ENCODE measurements at regions not wholly inside any gene's neighbourhood (a gene's known extent, or its start where the extent isn't known, plus 50 kb on each side); places are given as distances from the start of the nearest gene placed in this dataset.

DNA sequence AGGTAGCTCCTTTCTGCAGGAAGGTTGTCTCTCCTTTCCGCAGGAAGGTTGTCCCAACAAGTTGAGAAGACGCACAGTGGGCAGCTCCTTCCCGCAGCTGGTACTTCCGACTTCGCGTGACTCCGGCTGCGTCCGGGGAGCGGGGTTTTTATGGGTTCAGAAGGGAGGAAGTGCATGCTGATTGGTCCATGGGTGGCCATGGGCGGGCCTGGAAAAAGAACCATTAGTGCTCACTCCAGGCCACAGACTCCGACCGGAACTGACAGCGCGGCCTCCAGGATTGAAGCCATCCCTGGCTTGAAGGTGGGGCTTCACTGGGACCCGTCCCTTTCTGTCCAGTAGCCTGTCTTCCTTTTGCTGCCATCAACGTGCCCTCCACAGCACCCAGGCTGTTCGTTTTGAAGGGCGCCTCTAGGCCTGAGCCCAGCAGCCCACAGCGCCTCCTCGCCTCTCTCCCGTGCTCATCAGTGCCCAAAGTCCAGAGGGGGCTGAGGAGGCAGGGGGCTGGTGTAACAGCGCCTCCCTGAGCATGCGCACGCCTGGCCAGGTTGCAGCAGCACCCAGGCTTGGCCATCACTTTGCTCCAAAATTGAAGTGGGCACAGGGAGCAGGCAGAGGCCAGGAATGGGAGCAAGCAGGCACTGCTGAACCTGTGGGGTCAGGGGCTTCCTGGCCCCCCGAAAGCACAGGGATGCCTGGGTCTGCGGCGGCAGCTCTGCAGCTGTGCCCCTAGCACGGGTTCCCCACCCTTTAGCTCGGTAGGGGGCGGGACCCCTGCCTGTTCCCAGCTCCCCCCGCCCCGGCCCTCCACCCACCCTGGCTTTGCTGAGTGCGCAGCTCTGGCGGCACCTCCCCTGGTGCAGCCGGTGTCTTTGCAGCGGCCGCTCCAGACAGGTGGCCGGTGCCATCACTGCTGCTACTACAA is 330.6 kb upstream of the MCTP2 start:
- ChIA-PET POLR2A (no interaction called here), CTCF (ENCODE audit: low intra/inter-chr PET ratio) (no interaction called here)
- in situ Hi-C loops (cut with MboI) = no loop called here
- Histone ChIP-seq H3K9ac (ENCODE audit: insufficient read depth in 1 of 2, low read depth in 2 of 2, low read length in 2 of 2) (no peak overlapping the region), H3K9me3 (replicated peaks; ENCODE audit: control insufficient read depth, insufficient read depth, low read depth, low read length) (no peaks in the 10 kb centered on the region), H3K9me1 (ENCODE audit: control insufficient read depth, insufficient read depth, low read length) (no peaks in the 10 kb centered on the region), H3K4me1 (replicated peaks in 1 of 2; ENCODE audit: control insufficient read depth in 2 of 2, insufficient read depth in 2 of 2, low read length in 2 of 2) (no peaks in the 10 kb centered on the region), H3K36me3 (ENCODE audit: control insufficient read depth, insufficient read depth, low read length) (no peaks in the 10 kb centered on the region), H3K27ac (ENCODE audit: extremely low read depth, low read depth, low read length) (no peak overlapping the region), H3K27me3 (ENCODE audit: control insufficient read depth in 2 of 2, insufficient read depth in 2 of 2, low read length in 2 of 2) (no peaks in the 10 kb centered on the region), H3K4me2 (ENCODE audit: insufficient read depth, low read length) (no peak overlapping the region), H2AFZ (ENCODE audit: low read depth, low read length) (no peak overlapping the region), H3K4me3 (no peak overlapping the region), H4K20me1 (replicated peaks; ENCODE audit: control insufficient read depth, insufficient read depth, low read length) (no peaks in the 10 kb centered on the region), H3K79me2 (ENCODE audit: control insufficient read depth, insufficient read depth, low read length) (no peaks in the 10 kb centered on the region)
- no peak for DNase-seq (ENCODE audit: extremely low read depth in 1 of 4, low spot score in 3 of 4)
- no peak for ATAC-seq
- intact Hi-C loops (cut with micrococcal nuclease) = no loop called here
- 3% methylated on average over 29 of the region's 39 CpGs for WGBS (ENCODE audit: insufficient coverage, low coverage, missing lambda C conversion rate)
- no TSS peak for BruUV-seq (replicated peaks)
- TF ChIP-seq GABPA (tag; conservative IDR thresholded peaks at IDR 0.05; ENCODE audit: low read depth) (no peak), FUS (optimal IDR thresholded peaks at IDR 0.05; ENCODE audit: low read depth, low read length) (no peak), POLR2A (conservative IDR thresholded peaks at IDR 0.05) (no peak), TAF7 (tag; IDR thresholded peaks at IDR 0.05) (no peak), MED1 (CRISPR knock-in tag; IDR thresholded peaks at IDR 0.05; ENCODE audit: borderline replicate concordance) (no peak), ZNF347 (CRISPR knock-in tag; IDR thresholded peaks at IDR 0.05; ENCODE audit: low read depth) (no peak), ZNF75A (CRISPR knock-in tag; IDR thresholded peaks at IDR 0.05) (no peak), MECOM (CRISPR knock-in tag; IDR thresholded peaks at IDR 0.05) (no peak), CXXC5 (CRISPR knock-in tag; IDR thresholded peaks at IDR 0.05) (no peak), KDM5B (IDR thresholded peaks at IDR 0.05; ENCODE audit: insufficient replicate concordance, low read depth, low read length) (no peak), POLR2G (IDR thresholded peaks at IDR 0.05; ENCODE audit: low read depth, low read length) (no peak), ZFPM2 (CRISPR knock-in tag; IDR thresholded peaks at IDR 0.05) (no peak), FOXJ3 (CRISPR knock-in tag; IDR thresholded peaks at IDR 0.05) (no peak)
- FAIRE-seq = no peak

All from K562 (cell line).